ENCODE measurements at regions not wholly inside any gene's neighbourhood (a gene's known extent, or its start where the extent isn't known, plus 50 kb on each side); places are given as distances from the start of the nearest gene placed in this dataset.

- in situ Hi-C loops (cut with MboI; ENCODE audit: low pct_unique_long_range_greater_than_20kb, low sequenced_read_pairs, unreplicated experiment), result no loop called here
- no peak for DNase-seq (ENCODE audit: low spot score)
- TF ChIP-seq, protein P1, sequence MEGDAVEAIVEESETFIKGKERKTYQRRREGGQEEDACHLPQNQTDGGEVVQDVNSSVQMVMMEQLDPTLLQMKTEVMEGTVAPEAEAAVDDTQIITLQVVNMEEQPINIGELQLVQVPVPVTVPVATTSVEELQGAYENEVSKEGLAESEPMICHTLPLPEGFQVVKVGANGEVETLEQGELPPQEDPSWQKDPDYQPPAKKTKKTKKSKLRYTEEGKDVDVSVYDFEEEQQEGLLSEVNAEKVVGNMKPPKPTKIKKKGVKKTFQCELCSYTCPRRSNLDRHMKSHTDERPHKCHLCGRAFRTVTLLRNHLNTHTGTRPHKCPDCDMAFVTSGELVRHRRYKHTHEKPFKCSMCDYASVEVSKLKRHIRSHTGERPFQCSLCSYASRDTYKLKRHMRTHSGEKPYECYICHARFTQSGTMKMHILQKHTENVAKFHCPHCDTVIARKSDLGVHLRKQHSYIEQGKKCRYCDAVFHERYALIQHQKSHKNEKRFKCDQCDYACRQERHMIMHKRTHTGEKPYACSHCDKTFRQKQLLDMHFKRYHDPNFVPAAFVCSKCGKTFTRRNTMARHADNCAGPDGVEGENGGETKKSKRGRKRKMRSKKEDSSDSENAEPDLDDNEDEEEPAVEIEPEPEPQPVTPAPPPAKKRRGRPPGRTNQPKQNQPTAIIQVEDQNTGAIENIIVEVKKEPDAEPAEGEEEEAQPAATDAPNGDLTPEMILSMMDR (IDR thresholded peaks at IDR 0.05; ENCODE audit: extremely low read depth, insufficient read depth, missing control alignments), result no peak
Observed at GRCh38 chr13:99740251-99740979, 231.2 kb downstream of the ZIC5 start.

DNA sequence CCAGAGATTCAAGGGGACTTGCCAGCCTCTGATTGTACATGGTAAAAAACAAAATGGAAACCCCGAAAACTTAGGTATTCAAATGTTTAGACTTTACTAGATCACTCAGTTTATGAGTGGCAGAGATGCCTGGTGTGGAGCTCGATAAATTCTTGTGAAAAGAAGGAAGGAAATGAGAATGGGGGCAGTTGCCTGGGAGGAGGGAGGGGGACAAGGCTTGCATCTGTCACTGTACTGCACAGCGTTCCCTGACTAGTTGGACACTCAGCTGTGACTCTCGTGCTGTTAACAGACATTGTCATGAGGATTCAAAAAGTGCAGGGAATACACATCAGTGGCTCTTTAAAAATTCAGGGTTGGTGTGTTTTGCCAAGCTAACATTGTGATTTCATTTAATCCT is 232.9 kb downstream of the ZIC5 start:
- in situ Hi-C loops (cut with MboI; ENCODE audit: low pct_unique_long_range_greater_than_20kb, low sequenced_read_pairs, unreplicated experiment), result no loop called here
- TF ChIP-seq, protein P1 (IDR thresholded peaks at IDR 0.05; ENCODE audit: extremely low read depth, insufficient read depth, missing control alignments), result no peak
- no peak for DNase-seq (ENCODE audit: low spot score)

DNA sequence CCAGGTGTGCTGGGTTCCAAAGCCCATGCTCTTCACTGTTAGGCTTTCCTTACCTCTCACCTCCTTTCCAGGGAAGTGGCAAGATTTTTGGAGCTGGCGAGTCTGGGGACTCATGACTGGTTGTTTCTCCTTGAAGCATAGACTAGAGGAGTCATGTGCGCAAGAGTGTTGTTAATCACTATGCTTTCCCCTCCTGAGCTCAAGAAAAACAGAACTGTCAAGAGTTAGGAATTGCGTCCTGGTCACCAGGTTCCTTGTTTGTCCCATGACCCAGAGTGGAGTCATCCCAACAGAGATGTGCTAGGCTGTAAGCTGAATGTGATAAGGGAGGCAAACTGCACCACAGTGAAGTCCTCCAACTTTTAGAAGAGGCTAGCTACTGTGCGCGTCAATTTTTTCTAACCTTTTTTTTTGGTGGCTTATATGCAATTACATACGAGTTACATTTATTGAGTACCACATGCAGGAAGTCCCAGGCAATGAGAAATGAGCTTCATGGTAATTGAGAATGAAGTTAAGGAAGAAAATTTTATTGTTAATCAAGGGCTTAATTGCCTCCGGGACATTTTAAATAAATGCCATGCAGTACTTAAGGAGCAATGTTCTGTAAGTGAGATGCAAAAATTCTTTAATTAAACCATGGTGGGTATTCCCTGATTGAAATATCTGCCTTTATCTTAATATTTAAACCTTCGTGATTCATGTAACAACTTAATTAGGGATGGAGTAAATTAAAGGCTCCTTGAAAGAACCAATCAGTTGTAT is 233.9 kb downstream of the ZIC5 start:
- TF ChIP-seq, protein P1 (IDR thresholded peaks at IDR 0.05; ENCODE audit: extremely low read depth, insufficient read depth, missing control alignments), result no peak
- in situ Hi-C loops (cut with MboI; ENCODE audit: low pct_unique_long_range_greater_than_20kb, low sequenced_read_pairs, unreplicated experiment), result no loop called here
- no peak for DNase-seq (ENCODE audit: low spot score)

GRCh38 chr13:99736541-99736940 is 235.0 kb downstream of the ZIC5 start:
- in situ Hi-C loops (cut with MboI; ENCODE audit: low pct_unique_long_range_greater_than_20kb, low sequenced_read_pairs, unreplicated experiment), result no loop called here
- TF ChIP-seq, protein P1 (IDR thresholded peaks at IDR 0.05; ENCODE audit: extremely low read depth, insufficient read depth, missing control alignments), result no peak
- DNase-seq (ENCODE audit: low spot score), result no peak

GRCh38 chr13:99734013-99734693 is 232.9 kb downstream of the TM9SF2 start:
- in situ Hi-C loops (cut with MboI; ENCODE audit: low pct_unique_long_range_greater_than_20kb, low sequenced_read_pairs, unreplicated experiment), result no loop called here
- DNase-seq (ENCODE audit: low spot score), result no peak
- TF ChIP-seq, protein P1 (IDR thresholded peaks at IDR 0.05; ENCODE audit: extremely low read depth, insufficient read depth, missing control alignments), result no peak

GRCh38 chr13:99733346-99733745 is 232.1 kb downstream of the TM9SF2 start:
- in situ Hi-C loops (cut with MboI; ENCODE audit: low pct_unique_long_range_greater_than_20kb, low sequenced_read_pairs, unreplicated experiment), result no loop called here
- TF ChIP-seq, protein P1 (IDR thresholded peaks at IDR 0.05; ENCODE audit: extremely low read depth, insufficient read depth, missing control alignments), result no peak

More at GRCh38 chr13:99733346-99733745, 232.1 kb downstream of the TM9SF2 start:
- no peak for DNase-seq (ENCODE audit: low spot score)
